Upper lobe of left lung (tissue), 6 donors: ENCODE measurements at regions not wholly inside any gene's neighbourhood (a gene's known extent, or its start where the extent isn't known, plus 50 kb on each side); places are given as distances from the start of the nearest gene placed in this dataset.

Source experiments
- ATAC-seq, 2 donors: fragments of 200-7000 bp; cut with Tn5 transposase; one replicate each; pipeline ENCODE4 v1.9.1; 2022; ENCODE audit warnings: mild to moderate bottlenecking in 2 of 2, moderate library complexity in 2 of 2; ENCODE audit not compliant: low FRiP score in 2 of 2
- DNase-seq, 2 donors: peaks; one replicate each; pipeline ENCODE4 v3.0.0-alpha.2; 2019 to 2020
- H3K27ac ChIP-seq, 4 donors: fragments of 200-600 bp; sonication (generic); one replicate each; pipeline ENCODE4 v1.5.1; 2016 to 2019
- H3K27me3 ChIP-seq, 4 donors: fragments of 200-600 bp; sonication (generic); one replicate each; pipeline ENCODE4 v1.5.1; 2017 to 2019
- H3K36me3 ChIP-seq, 4 donors: fragments of 200-600 bp; sonication (generic); one replicate each; pipeline ENCODE4 v1.5.1; 2016 to 2019
- H3K4me1 ChIP-seq, 4 donors: fragments of 200-600 bp; sonication (generic); one replicate each; pipeline ENCODE4 v1.5.1; 2018 to 2019
- H3K4me3 ChIP-seq, 4 donors: fragments of 200-600 bp; sonication (generic); one replicate each; pipeline ENCODE4 v1.5.1; 2017 to 2019; ENCODE audit warnings: mild to moderate bottlenecking in 2 of 4, moderate library complexity in 1 of 4
- H3K9me3 ChIP-seq, 4 donors: fragments of 200-600 bp; sonication (generic); one replicate each; pipeline ENCODE4 v1.5.1; 2018 to 2019
- EP300 ChIP-seq, 4 donors: sonication (generic); formaldehyde crosslinking; IDR thresholded peaks; one replicate each; pipeline ENCODE4 v1.5.1; 2017; ENCODE audit warnings: antibody characterized with exemption in 4 of 4, control low read depth in 2 of 4
- POLR2A ChIP-seq, 4 donors: fragments of 450-650 bp; IDR thresholded peaks; one replicate each; pipeline ENCODE4 v1.5.1; 2016 to 2017; ENCODE audit warnings: antibody characterized with exemption in 4 of 4, mild to moderate bottlenecking in 2 of 4
- POLR2AphosphoS5 ChIP-seq, 2 donors: sonication (generic); formaldehyde crosslinking; IDR thresholded peaks; one replicate each; pipeline ENCODE4 v1.5.1; 2017; ENCODE audit warnings: antibody characterized with exemption in 2 of 2
- WGBS, 2 donors: methylation state at CpG; one replicate each; pipeline ENCODE4 v1.1.5; 2017 to 2018; 5-methylcytosine and 5-hydroxymethylcytosine counted together
- TF ChIP-seq, protein P1 (sequence below), 6 experiments: fragments of 450-650 bp in 4 of 6; fragments of 200-600 bp in 2 of 6; sonication (generic) in 2 of 6; IDR thresholded peaks; one replicate each; pipeline ENCODE4 v1.5.1; 2016 to 2019; ENCODE audit warnings: antibody characterized with exemption in 6 of 6
- donor health status: DM: no; HTN: no; CAD: no; lungs with moderate emphysema.
- donor health status: DM: no; HTN: yes; CAD: no; lungs with severe emphysema.

DNA sequence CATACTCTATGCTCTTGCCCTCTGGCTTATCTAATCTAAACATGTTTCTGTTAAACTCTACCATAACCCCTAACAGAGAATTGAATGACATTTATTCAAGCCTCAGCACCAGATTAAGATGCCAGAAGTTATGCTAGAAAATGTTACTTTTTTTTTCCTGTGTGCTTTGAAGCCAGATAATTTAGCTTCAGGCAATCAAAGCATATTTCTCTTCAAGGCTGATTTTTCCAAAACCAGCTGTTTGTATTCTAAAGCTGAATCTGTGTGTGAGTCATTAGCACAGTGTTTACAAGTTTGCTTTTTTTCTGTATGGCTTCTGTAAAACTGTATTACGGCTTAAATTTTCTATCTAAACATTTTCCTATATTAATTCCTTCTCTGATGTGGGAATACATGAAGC lies 326.1 kb downstream of the FSCB start:
- H3K4me3 ChIP-seq, result no peak overlapping the region
- ATAC-seq (no peak), DNase-seq (no peak)
- H3K36me3 ChIP-seq, result no peaks in the 10 kb centered on the region
- 61 to 63% methylated on average over 1 of the region's 1 CpG for WGBS, 2 donors
- H3K27me3 ChIP-seq, result no peaks in the 10 kb centered on the region
- no peak overlapping the region for H3K27ac ChIP-seq
- no peaks in the 10 kb centered on the region for H3K9me3 ChIP-seq
- H3K4me1 ChIP-seq, result no peaks in the 10 kb centered on the region
- TF ChIP-seq, protein P1, sequence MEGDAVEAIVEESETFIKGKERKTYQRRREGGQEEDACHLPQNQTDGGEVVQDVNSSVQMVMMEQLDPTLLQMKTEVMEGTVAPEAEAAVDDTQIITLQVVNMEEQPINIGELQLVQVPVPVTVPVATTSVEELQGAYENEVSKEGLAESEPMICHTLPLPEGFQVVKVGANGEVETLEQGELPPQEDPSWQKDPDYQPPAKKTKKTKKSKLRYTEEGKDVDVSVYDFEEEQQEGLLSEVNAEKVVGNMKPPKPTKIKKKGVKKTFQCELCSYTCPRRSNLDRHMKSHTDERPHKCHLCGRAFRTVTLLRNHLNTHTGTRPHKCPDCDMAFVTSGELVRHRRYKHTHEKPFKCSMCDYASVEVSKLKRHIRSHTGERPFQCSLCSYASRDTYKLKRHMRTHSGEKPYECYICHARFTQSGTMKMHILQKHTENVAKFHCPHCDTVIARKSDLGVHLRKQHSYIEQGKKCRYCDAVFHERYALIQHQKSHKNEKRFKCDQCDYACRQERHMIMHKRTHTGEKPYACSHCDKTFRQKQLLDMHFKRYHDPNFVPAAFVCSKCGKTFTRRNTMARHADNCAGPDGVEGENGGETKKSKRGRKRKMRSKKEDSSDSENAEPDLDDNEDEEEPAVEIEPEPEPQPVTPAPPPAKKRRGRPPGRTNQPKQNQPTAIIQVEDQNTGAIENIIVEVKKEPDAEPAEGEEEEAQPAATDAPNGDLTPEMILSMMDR (IDR thresholded peaks at IDR 0.05), result no peak
- TF ChIP-seq POLR2AphosphoS5 (IDR thresholded peaks at IDR 0.05) (no peak), POLR2A (IDR thresholded peaks at IDR 0.05) (no peak), EP300 (IDR thresholded peaks at IDR 0.05) (no peak)

- H3K4me3 ChIP-seq, result no peak overlapping the region
- H3K27me3 ChIP-seq, result no peaks in the 10 kb centered on the region
- H3K4me1 ChIP-seq, result no peaks in the 10 kb centered on the region
- no peaks in the 10 kb centered on the region for H3K9me3 ChIP-seq
- TF ChIP-seq POLR2AphosphoS5 (IDR thresholded peaks at IDR 0.05) (no peak), EP300 (IDR thresholded peaks at IDR 0.05) (no peak), POLR2A (IDR thresholded peaks at IDR 0.05) (no peak)
- TF ChIP-seq, protein P1 (IDR thresholded peaks at IDR 0.05), result no peak
- no peak for ATAC-seq
- no peaks in the 10 kb centered on the region for H3K36me3 ChIP-seq
- DNase-seq, result no peak
- no peak overlapping the region for H3K27ac ChIP-seq
- WGBS, 2 donors, result 70 to 77% methylated on average over 4 of the region's 4 CpGs
These were observed 336.5 kb downstream of the FSCB start for GRCh38 chr14:44170556-44170955.

GRCh38 chr14:44170101-44170500 lies 337.0 kb downstream of the FSCB start:
- ATAC-seq, result no peak
- no peaks in the 10 kb centered on the region for H3K36me3 ChIP-seq
- H3K27me3 ChIP-seq, result no peaks in the 10 kb centered on the region
- H3K4me1 ChIP-seq, result no peaks in the 10 kb centered on the region
- no peak overlapping the region for H3K27ac ChIP-seq
- H3K4me3 ChIP-seq, result no peak overlapping the region
- H3K9me3 ChIP-seq, result no peaks in the 10 kb centered on the region
- DNase-seq, result no peak
- WGBS, 2 donors, result 60 to 61% methylated on average over 6 of the region's 6 CpGs
- TF ChIP-seq EP300 (IDR thresholded peaks at IDR 0.05), result no peak
- TF ChIP-seq POLR2AphosphoS5 (IDR thresholded peaks at IDR 0.05), result no peak
- TF ChIP-seq, protein P1 (IDR thresholded peaks at IDR 0.05), result no peak
- no peak for TF ChIP-seq POLR2A (IDR thresholded peaks at IDR 0.05)

GRCh38 chr14:44168566-44168965 lies 338.5 kb downstream of the FSCB start:
- Histone ChIP-seq H3K27me3 (no peaks in the 10 kb centered on the region), H3K36me3 (no peaks in the 10 kb centered on the region), H3K4me3 (no peak overlapping the region), H3K4me1 (no peaks in the 10 kb centered on the region), H3K9me3 (no peaks in the 10 kb centered on the region), H3K27ac (no peak overlapping the region)
- no peak for TF ChIP-seq POLR2AphosphoS5 (IDR thresholded peaks at IDR 0.05)
- no peak for TF ChIP-seq POLR2A (IDR thresholded peaks at IDR 0.05)
- TF ChIP-seq EP300 (IDR thresholded peaks at IDR 0.05), result no peak
- TF ChIP-seq, protein P1 (IDR thresholded peaks at IDR 0.05), result no peak
- DNase-seq (no peak), ATAC-seq (no peak)

DNA sequence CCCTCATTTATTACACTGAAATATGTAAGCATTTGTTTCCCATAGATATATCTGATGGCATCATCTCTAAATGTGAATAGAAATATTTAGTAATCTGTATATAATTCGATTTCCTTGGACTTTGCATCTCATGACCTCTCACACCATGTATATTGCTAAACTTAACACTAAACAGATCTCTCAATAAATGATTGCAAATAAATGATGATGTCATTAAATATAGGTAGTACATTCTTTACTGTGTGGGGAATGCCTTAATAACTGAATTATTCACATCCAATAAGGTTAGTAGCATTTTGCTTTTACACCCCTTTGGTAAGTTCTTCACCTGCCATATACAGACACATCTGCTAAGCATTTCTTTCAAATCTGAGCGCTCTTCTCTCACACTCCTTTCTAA lies 340.5 kb downstream of the FSCB start:
- no peak for TF ChIP-seq POLR2A (IDR thresholded peaks at IDR 0.05)
- TF ChIP-seq, protein P1 (IDR thresholded peaks at IDR 0.05), result no peak
- no peak for TF ChIP-seq POLR2AphosphoS5 (IDR thresholded peaks at IDR 0.05)
- no peak for TF ChIP-seq EP300 (IDR thresholded peaks at IDR 0.05)

More for the DNA sequence above, 340.5 kb downstream of the FSCB start:
- 76 to 80% methylated on average over 2 of the region's 2 CpGs for whole genome bisulfite sequencing, 2 donors
- Histone ChIP-seq H3K9me3 (no peaks in the 10 kb centered on the region), H3K27ac (no peak overlapping the region), H3K36me3 (no peaks in the 10 kb centered on the region), H3K4me3 (no peak overlapping the region), H3K27me3 (no peaks in the 10 kb centered on the region), H3K4me1 (no peaks in the 10 kb centered on the region)
- ATAC-seq, result no peak
- DNase-seq, result no peak
